GM12891 (cell line): ENCODE measurements at regions not wholly inside any gene's neighbourhood (a gene's known extent, or its start where the extent isn't known, plus 50 kb on each side); places are given as distances from the start of the nearest gene placed in this dataset.
A peak's percentile ranks its signal among the peaks of the same experiment; 100 is the strongest.
"Not testable (repeated sequence)": the region's sequence is repeated elsewhere in the genome, so short reads cannot be mapped to it uniquely, and the experiment has no call there.

Source experiments
- DNase-seq: peaks from one replicate; pipeline ENCODE4 v3.0.0; 2011; ENCODE audit warnings: low spot score; ENCODE audit not compliant: insufficient read length
- FAIRE-seq: peaks from 2 replicates; lab custom pipeline; 2011; peaks lifted over from hg19 to GRCh38; lab: Jason Lieb, UNC
- PAX5 ChIP-seq: IDR thresholded peaks from 2 replicates; pipeline ENCODE4 v1.6.1; 2011; ENCODE audit warnings: low read length, moderate library complexity, mild to moderate bottlenecking; ENCODE audit not compliant: insufficient read depth, severe bottlenecking
- POLR2A ChIP-seq: IDR thresholded peaks from 2 replicates; pipeline ENCODE4 v1.6.1; 2011; ENCODE audit warnings: low read depth, low read length, control low read depth
- POLR2AphosphoS5 ChIP-seq: IDR thresholded peaks from 2 replicates; pipeline ENCODE4 v1.6.1; 2011; ENCODE audit warnings: low read depth, low read length, control low read depth
- POU2F2 ChIP-seq: IDR thresholded peaks from 2 replicates; pipeline ENCODE4 v1.6.1; 2011; ENCODE audit warnings: low read depth, mild to moderate bottlenecking, control low read depth, low read length, moderate library complexity
- SPI1 ChIP-seq: IDR thresholded peaks from 2 replicates; pipeline ENCODE4 v1.6.1; 2011; ENCODE audit warnings: low read depth, low read length, control low read depth
- TAF1 ChIP-seq: IDR thresholded peaks from 2 replicates; pipeline ENCODE4 v1.6.1; 2011; ENCODE audit warnings: low read depth, low read length, control low read depth

DNA sequence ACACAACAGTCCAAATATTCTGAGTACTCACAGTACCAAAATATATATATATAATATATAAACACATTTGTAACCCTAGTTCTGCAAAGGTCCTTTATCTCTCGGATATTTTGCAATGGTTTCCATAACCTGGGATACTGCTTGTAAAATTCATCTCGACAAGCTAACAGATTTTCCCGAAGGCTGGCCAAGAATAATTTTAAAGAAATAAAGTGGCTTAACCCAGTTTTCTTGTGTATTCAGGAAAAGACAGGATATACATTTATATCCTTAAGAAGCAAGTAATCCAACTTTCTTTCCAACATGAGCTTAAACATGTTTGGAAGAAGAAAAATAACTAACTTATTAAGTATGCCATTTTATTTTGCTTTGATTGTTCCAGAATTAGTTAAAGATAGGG is 348.7 kb upstream of the RUNX1 start:
- no peak for TF ChIP-seq POLR2A
- TF ChIP-seq TAF1: no peak
- no peak for TF ChIP-seq POU2F2
- no peak for TF ChIP-seq PAX5
- TF ChIP-seq POLR2AphosphoS5: no peak
- no peak for TF ChIP-seq SPI1
- FAIRE-seq: no peak

DNA sequence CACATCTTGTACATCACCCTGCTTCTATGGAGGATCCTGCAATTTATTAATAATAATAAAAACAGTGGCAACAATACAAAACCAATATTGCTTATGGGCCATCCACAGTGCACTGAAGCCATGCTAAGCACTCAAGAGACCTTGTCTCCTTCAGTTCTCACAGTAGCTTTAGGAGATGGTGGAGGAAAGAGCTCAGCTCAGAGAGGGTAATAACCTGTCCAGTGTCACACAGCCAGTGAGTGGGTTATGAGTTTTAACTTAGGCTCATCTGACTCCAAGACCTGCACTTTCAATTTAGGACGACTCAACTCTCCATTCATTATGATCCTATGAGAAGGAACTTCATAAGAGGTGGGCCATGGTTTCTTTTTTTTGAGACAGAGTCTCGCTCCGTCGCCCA is 347.6 kb upstream of the RUNX1 start:
- DNase-seq (no peak), FAIRE-seq (no peak)
- TF ChIP-seq POLR2AphosphoS5 (no peak), POU2F2 (no peak), TAF1 (no peak), SPI1 (no peak), PAX5 (no peak), POLR2A (no peak)

More for the DNA sequence above, 348.7 kb upstream of the RUNX1 start:
- no peak for DNase-seq

DNA sequence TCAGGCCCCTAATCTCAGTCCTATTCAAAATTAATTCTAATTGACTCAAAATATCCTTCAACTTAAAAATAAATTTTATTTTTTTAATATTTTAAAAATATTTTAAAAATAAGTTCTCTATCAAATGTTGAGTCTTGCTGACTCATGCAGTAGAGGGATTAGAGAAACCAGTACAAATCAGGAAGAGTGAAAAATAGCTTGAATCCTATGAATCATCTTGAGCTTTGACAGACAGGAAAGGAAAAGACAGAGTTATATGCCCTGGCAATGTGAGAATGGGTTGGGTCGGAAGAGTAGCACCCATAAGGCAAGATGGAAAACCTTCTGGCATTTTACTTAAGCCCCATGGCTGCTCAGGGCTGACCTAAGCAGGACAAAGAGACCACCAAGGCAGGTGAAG is 346.6 kb upstream of the RUNX1 start:
- no peak for FAIRE-seq
- DNase-seq: no peak
- TF ChIP-seq PAX5: no peak
- TF ChIP-seq TAF1: no peak
- no peak for TF ChIP-seq POU2F2
- TF ChIP-seq SPI1: no peak
- TF ChIP-seq POLR2A: no peak
- no peak for TF ChIP-seq POLR2AphosphoS5

DNA sequence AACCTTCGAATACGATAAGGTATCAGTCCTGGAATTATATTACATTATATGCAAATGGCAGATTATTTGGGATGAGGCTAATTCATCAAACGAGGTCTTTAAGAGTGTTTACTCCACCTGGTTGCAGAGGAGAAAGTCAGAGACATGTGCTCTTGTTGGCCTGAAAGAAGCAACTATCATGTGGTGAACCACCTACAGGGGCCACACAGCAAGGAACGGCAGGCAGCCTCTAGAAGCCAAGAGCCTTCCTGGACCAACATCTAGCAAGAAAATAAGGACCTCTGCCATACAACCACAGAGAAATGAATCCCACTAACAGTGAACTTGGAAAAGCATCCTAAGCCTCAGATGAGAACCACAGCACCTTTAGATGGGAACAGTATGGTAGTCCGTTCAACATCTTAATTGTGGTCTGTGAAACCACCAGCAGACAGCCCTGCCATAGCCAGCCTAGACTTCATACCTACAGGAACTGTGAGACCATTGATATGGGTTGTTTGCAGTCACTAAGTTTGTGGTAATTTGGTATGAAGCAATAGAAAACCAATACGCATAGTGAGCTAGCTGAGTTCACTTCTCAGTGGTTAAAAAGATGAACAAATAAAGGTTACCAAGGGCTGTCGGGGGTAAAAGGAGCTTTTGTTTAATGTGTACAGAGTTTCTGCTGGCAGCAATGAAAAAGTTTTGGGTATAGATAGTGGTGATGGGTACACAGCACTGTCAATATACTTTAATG is 345.7 kb upstream of the RUNX1 start:
- no peak for DNase-seq
- FAIRE-seq: no peak
- TF ChIP-seq POLR2A (no peak), POU2F2 (no peak)

DNA sequence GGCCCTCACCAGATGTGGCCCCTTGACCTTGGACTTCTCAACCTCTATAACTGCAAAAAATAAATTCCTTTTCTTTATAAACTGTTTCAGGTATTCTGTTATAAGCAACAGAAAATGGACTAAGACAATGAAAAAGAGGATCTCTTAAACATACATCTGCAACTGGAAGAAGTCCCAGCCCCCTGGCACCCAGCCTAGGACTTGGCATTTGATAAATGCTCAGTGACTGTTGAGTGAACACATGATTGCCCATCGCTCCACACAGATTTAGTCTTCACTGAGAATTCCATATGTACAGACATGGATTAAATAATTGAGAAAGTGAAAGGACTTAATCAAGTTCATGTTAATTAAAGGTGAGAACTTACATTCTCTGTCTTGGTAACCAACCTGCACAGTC is 344.9 kb upstream of the RUNX1 start:
- FAIRE-seq (no peak), DNase-seq (no peak)
- TF ChIP-seq POLR2A (no peak), POU2F2 (no peak), PAX5 (no peak), POLR2AphosphoS5 (no peak), SPI1 (no peak), TAF1 (no peak)

DNA sequence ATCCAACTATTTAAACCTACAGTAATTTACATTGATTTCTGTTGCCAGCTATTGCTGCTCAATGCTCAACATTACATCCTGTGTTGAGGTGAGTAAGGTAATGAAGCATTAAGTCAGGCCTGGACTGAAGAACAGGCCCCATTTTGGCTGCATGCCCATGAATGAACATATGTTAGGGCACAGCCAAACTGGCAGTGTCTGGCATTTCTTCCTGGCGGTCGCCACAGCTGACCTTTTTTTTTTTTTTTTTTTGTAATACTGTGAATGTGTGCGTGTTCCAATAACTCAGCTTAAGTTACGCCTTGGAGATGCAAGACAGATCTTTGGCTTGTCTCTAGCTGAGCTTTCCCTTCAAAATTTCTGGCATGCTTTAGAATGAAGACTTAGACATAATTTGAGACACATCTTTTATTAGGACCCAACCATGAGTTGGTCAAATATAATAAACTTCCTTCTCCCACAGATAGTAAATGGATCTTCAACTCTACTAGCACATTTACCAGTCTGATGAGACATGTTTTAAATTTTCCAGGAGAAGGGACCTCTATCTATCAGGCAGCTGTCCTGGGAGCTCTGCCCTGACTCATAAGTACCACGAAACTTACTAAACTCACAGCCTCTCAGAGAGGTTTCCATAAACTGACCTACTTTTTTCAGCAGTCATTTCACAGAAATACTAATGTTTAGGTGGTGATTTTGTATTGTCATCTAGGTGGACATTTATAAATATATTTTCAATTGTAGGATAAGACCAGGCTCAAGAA is 341.1 kb upstream of the RUNX1 start:
- DNase-seq (no peak), FAIRE-seq (peak; percentile 28)
- TF ChIP-seq SPI1: no peak
- TF ChIP-seq PAX5: no peak
- no peak for TF ChIP-seq POLR2A
- TF ChIP-seq POU2F2: no peak
- TF ChIP-seq POLR2AphosphoS5: no peak
- TF ChIP-seq TAF1: no peak

DNA sequence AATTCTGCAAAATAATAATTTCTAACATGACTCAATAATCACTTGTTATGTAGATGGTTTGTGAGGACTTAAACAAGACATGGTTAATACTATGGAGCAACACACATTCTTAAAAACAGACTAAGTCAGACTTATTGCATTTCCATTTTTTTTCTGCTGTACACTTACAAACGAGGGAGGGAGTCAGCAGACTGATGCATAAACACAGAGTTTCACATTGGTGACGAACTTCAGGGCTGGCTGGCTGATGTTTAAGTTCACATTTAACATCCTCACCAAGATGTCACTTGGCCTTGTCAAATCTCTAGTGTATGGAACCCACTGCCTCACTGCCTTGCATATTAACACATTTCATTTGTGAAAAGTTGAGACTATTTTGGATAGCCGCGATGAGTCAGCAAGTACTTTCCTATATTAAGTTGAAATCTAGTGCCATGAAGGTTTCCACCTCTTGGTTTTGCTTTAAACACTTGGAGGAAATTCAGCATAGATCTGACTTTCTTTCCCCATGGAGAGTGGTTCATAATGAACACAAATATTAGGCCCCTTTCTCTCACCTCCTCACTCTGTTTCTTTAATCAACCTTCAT is 337.5 kb upstream of the RUNX1 start:
- TF ChIP-seq PAX5: no peak
- no peak for TF ChIP-seq TAF1
- no peak for TF ChIP-seq POLR2A
- TF ChIP-seq POU2F2: no peak
- no peak for FAIRE-seq
- no peak for DNase-seq

DNA sequence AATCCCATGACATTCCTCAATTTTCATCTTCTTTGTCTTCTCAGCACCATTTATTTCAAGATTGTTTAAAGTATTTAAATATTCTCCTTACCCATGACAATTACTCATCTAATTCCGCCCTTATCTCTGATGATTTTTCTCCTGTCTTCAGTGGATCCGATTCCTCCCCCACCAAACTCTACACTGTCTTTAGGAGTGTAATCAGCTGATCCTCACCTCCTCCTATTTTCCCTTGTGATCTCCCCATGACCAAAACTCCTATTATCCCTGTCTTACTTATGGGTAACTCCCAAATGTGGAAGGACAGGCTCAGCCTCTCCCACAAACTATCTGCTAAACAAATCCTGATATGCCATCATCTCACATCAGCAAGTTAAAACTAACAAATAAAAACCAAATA is 335.3 kb upstream of the RUNX1 start:
- FAIRE-seq: no peak
- no peak for DNase-seq
- TF ChIP-seq POLR2AphosphoS5 (no peak), TAF1 (no peak), PAX5 (no peak), POU2F2 (no peak), SPI1 (no peak), POLR2A (no peak)

DNA sequence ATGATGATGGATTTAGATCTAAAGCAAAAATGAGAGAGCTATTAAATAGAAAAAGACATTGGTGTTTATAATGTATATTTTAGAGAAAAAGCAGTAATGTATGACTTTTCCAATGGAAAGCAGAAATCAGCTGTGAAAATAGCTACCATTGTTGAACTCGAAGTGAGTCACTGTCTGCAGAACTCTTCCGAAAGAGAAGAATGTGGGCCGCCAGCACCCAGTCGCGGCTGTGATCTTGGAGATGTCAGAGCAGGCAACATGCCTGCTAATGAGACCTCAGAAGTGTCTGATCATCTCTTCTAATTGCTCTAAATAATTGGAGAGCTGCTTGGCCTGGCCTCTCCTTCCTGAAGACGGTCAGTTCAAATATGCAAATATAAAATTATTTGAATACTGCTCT is 333.6 kb upstream of the RUNX1 start:
- TF ChIP-seq TAF1 (no peak), POLR2A (no peak), PAX5 (no peak)
- FAIRE-seq (no peak), DNase-seq (no peak)

DNA sequence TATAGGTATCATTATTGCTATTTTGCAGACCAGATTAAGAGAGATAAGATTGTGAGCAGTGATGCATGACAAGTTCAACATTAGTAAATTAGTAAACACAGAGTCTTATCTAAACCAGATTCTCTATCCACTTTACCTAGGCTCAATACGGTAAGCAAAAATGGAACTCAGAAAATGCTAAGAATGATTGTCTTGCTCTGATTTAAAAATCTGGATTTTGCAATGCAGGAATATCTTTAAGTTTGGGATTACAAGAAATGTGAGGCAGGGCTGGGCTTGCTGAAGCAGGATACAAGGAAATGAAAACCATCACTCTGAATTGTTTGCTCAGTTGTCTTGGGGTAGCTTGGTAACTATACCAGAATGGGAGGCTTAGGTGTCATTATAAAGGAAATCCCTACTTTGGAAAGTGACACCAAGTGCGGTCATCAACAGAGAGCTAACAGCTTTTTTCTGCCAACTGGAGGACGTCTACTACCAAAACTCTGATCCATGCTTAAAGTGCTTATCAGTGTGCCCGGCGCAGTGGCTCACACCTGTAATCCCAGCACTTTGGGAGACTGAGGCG is 332.7 kb upstream of the RUNX1 start:
- FAIRE-seq (no peak), DNase-seq (no peak)
- TF ChIP-seq PAX5: no peak
- TF ChIP-seq POLR2AphosphoS5: no peak
- TF ChIP-seq SPI1: no peak
- no peak for TF ChIP-seq POLR2A
- TF ChIP-seq POU2F2: no peak
- TF ChIP-seq TAF1: no peak

DNA sequence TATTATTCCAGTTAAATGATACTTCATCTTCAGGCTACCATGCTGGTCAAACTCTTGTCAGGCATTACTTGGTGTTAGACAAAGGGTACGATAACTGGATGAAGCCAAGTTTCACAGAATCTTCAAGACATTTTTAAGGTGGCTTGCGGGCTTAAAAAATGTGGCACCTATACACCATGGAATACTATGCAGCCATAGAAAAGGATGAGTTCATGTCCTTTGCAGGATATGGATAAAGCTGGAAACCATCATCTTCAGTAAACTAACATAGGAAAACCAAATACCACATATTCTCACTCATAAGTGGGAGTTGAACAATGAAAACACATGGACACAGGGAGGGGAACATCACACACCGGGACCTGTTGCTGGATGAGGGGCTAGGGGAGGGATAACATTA is 331.2 kb upstream of the RUNX1 start:
- not testable (repeated sequence) for DNase-seq, FAIRE-seq
